Stimulated activated CD4-positive, alpha-beta T cell treated with anti-CD3 and anti-CD28 coated beads, Interleukin-12 subunit alpha, Interleukin-12 subunit beta, amount 100 ng/mL, for 4 hours (primary cell): ENCODE measurements at regions not wholly inside any gene's neighbourhood (a gene's known extent, or its start where the extent isn't known, plus 50 kb on each side); places are given as distances from the start of the nearest gene placed in this dataset.
"Not testable (repeated sequence)": the region's sequence is repeated elsewhere in the genome, so short reads cannot be mapped to it uniquely, and the experiment has no call there.

Experiments
- DNase-seq: peaks from one replicate; pipeline ENCODE4 v3.0.0-alpha.2; 2020

DNA sequence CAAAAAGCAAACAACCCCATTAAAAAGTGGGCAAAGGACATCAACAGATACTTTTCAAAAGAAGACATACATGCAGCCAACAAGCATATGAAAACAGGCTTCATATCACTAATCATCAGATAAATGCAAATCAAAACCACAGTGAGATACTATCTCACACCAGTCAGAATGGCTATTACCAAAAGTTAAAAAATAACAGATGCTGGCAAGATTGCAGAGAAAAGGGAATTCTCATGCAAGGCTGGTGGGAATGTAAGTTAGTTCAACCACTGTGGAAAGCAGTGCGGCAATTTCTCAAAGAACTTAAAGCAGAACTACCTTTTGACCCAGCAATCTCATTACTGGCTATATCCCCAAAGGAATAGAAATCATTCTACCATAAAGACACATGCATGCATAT, 260.8 kb downstream of the C11orf87 start:
- DNase-seq, result not testable (repeated sequence)

DNA sequence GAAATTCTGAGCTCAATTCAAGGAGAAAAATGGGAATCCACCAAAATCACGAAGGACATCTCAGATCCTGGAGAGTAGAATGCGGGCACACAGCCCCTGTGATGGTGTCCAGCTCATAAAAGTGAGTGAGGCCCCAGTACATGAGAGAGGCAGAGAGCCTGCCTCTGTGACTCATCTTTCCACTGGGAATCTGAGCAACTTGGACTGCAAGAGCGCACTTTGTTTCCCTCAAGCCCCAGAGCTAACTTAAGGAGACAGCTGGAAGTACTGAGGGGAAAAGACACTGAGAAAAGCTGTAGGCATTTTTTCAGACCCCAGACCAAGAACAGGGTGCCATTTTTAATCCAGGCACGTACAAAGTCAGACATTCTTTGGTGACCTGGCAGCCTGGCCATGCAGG, 273.7 kb downstream of the C11orf87 start:
- DNase-seq, result no peak

DNA sequence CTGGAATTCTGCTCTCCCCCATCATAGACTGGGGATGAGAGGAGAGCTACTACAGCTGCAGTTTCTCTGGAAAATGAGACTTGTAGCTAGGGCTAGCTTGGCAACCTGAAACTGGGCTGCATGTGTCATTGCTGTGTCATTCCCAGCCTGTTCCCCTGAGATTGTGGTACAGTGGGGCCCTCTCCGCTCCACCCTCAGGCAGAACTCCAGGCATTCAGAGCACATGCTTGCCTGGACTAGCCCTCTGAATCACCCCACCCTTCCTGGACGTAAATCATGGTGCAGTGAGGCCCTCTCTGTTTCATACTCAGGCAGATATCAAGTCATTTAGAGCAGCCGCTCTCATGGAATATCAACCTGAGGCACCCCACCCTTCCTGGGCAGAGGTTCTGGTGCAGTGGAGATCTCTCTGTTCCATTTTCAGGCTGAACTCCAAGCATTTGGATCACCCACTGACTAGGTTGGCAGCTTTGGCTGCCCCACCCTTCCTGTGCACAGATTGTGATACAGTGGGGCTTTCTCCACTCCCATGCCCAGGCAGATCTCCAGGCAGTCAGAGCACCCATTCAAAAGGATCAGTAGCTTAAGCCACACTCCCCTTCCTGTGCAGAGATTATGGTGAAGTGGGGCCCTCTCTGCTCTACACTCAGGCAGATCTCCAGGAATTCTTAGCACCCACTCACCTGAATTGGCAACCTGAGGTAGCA, 274.4 kb downstream of the C11orf87 start:
- DNase-seq, result no peak

DNA sequence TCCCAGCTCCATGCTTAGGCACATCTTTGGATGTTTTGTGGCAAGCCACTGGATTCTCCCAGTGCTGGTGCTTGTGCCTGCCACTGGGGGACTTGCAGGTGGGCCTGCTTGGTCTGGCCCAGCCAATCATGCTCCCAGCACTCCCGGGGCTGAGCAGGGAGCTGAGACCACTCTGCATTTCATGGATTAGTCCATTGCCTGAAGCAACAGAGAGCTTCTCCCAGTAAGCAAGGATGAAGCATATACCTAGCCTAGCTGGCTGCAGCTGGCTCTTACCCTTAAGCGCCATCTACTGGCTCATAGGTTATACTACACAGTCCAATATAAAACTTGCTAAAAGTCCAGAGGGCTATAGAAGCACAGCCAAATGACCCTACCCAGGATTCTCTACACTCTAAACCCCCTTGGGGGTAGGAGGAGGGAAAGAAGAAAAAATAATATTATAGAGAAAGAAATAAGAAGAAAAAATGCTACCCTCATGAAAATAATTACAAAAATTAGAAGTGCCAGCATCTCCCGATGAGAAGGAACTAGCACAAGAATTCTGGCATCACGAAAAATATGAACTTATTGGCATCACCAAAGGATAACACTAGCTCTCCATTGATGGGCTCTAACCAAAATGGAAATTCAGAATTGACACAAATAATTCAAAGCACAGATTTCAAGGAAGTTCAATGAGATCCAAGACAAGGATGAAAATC, 275.3 kb downstream of the C11orf87 start:
- no peak for DNase-seq

DNA sequence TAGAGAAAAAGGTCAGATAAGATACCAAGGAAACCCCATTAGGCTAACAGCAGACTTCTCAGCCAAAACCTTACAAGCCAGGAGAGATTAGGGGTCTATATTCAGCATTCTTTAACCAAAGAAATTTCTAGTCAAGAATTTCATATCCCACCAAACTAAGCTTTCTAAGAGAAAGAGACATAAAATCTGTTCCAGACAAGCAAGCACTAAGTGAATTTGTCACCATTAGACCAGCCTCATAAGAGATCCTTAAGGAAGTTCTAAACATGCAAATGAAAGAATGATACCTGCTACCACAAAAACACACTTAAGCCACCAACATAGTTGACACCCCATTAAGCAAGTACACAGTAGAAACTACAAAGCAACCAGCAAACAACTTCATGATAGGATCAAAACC, 276.2 kb downstream of the C11orf87 start:
- no peak for DNase-seq

DNA sequence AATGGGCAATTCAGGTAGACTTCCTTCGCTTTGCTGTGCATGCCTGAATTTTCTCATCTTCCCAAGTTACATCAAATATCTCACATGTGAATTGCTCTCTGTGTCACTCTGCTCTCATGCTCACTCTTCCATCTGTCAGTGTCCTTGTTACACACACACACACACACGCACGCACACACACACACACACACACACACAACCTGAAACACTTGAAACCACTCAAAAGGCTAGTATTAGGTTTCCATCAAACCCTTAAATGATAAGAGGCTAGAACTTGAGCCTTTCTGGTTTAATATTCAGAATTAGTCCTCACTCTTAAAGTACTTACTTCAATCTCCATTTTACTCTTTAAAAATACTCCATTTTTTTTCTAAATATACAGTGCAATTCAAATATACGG, 282.4 kb downstream of the C11orf87 start:
- no peak for DNase-seq

DNA sequence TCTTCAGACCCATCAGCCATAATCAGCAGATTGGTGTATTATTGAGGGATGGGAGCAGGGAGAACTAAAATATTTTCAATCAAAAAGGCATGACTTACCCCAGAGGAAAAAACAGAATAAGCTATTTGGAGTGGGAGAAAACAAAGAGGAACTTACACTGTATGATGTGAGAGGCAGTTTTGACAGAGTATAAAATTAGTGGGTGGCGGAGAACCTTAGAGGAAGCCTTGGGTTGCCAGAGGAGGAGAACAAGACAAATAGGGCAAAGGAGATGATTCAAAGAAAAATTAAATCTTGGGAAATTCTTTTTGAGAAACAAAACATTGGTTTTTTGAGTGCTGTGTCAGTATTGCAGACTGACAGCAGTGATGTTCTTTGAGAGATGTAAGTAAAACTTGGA, 285.0 kb downstream of the C11orf87 start:
- no peak for DNase-seq

DNA sequence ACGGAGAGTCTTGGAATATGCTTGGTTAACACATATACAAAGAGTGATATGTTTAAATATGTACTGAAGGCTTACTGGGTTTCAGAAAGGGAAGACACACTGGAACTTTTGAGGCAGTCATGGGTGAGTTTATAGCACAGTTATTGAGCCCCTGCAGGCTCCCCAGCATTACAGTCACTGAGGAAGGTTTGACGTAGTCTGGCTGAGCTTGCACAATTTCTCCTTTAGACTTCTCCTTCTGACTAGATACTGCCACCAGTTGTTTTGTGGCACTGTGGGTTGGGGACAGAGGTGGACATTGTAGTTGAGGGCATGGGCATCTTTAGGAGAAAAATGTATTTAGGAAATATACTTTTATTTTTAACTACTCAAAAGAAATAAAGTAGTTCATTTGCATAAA, 285.4 kb downstream of the C11orf87 start:
- DNase-seq, result no peak

DNA sequence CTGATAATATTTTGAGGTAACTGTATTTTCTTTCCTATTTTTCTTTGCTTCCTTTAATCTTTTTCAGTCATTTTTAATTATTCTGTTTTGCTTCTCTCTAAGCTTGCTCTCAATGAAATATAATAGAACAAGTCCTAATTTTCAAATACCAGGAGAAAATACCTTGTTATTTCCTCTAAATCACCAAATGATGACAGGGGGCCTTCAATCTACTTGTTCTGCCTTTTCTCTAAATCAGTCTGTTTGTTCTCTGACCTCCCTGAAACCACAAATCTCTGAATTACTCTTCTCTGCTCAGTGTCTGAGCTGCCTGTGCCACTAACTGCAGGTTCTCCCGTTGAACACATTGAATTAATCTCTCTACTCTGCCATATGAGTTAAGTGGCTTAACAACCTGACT, 286.2 kb downstream of the C11orf87 start:
- no peak for DNase-seq

DNA sequence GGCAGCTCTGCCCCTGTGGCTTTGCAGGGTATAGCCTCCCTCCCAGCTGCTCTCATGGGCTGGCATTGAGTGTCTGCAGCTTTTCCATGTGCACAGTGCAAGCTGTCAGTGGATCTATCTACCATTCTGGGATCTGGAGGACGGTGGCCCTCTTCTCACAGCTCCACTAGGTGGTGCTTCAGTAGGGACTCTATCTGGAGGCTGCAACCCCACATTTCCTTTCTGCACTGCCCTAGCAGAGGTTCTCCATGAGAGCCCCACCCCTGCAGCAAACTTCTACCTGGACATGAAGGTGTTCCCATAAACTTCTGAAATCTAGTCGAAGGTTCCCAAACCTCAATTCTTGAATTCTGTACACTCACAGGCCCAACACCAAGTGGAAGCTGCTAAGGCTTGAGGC, 292.5 kb downstream of the C11orf87 start:
- not testable (repeated sequence) for DNase-seq

DNA sequence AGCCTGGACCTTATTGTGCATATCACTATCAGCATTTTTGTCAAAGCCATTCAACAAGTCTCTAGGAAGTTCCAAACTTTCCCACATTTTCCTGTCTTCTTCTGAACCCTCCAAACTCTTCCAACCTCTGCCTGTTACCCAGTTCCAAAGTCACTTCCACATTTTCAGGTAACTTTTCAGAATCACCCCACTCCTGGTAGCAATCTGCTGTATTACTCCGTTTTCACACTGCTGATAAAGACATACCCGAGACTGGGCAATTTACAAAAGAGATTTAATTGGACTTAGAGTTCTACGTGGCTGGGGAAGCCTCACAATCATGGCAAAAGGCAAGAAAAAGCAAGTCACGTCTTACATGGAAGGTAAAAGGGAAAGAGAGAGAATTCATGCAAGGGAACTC, 293.4 kb downstream of the C11orf87 start:
- DNase-seq, result not testable (repeated sequence)

DNA sequence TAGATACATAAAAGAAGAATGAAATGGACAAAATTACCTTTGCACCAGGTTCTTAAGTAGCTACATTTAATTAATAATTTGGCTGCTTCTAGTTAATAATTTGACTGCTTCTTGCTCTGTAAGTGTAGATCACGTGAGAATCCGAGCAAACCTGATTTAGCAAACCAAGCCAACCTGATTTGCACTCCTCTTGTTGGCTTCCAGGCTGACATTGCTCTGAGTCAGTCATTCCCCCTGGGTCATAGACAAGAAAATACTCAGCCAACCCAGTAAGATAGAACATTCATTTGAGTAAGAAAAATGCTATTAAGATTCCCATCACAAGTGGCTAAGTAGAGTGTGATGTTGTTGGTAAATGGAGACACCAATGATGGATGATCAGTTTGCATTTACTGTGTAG, 304.1 kb downstream of the C11orf87 start:
- DNase-seq, result no peak

DNA sequence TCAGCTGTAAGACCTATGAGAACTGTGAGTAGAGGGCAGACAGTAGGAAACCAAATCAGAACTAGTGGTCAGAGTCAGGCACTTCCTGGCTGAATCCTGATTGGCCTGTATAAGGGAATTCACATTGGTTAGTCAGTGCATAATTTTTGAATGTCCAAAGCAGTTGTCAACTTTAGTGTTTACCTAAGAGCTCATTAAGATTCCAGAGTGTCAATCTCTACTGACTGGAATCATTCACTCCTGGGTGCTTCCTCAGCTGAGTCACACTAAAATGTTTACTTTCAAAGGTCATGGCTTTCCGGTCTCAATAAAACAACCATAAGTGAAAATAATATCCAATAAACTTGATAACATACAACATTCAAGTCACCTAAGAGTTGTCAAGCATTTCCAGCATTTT, 306.1 kb downstream of the C11orf87 start:
- no peak for DNase-seq

DNA sequence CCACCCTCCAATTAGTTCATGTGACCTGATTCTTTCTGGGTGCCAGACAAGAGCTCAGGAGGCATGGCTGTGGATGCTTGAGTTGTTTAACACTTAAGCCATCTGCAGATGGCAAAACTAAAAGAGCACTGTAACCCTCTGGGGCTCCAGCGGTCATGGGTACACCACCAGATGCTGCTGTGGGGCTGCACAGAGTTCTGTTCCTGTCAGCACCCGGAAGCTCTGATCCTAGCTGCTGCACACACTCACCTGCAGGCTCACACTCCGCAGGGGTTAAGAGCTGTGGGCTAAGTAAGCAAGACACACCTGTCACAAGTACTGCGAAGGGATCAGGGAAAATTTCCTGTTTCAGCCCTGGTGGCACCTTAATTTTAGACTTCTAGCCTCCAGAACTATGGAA, 307.8 kb downstream of the C11orf87 start:
- no peak for DNase-seq

DNA sequence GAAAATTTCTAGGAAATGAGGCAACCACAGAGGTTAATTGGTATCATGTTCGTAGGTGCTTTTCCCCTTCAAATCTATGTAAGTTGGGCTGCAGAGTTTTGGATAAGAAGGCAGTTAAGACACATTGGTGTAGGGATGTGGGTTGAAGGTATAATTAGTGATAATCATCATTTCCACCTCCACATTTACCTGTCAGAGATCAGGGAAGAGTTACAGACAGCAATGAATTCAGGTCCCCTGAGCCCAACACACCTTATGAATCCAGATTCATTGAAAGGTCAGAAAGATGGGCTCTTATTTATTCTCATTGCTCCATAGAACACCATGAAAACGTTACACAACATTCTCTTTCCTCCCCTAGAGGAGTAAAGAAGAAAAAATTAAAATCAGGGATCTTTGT, 308.7 kb downstream of the C11orf87 start:
- DNase-seq, result no peak

DNA sequence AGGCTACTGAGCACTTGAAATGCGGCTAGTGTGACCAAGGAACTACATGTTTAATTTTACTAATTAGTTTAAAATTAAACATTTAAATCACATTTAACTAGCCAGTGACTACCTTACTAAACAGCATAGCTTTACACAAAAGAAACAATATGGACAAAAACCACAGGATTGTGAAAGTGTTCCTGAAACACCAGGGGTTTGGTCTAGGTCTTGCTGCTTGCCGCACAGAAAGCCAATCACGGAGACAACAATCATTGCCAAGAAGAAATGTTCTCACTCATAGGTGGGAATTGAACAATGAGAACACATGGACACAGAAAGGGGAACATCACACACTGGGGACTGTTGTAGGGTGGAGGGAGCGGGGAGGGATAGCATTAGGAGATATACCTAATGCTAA, 309.5 kb downstream of the C11orf87 start:
- DNase-seq, result no peak

DNA sequence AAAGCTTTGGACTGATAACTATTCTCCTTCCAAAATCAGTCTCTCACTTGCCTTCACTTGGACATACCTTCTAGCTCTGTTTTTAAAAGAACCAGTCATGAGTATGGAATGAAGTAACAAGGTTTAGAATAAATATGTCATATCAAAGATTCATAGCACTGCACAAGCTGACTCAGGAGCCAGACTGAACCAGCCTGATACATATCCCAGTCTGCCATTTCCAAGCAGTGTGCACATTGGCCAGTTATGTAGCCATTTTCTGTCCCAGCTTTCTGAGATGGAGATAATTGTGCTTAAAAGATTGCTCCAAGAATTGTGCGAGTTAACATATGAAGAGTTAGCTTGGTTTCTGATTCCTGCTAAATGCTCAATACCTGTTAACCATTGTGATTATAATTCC, 311.3 kb downstream of the C11orf87 start:
- DNase-seq, result no peak

DNA sequence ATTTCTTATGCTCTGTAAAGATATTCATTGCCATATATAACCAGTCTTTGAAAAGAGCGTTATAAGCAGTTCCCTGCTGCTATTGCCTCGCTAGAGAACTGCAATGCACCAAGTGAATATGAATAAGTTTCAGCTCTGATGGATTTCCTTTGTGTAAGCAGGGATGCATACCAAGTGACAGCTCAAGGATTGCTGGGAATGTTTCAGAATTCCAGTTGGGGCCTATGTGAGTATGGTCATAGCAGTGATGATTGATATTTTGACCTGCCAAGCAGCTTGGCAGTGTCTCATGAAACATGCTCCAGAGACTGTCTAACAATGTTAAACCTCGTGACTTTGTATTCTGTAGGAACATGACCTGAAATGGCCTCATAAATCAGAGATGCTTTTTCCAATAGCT, 312.6 kb downstream of the C11orf87 start:
- no peak for DNase-seq

DNA sequence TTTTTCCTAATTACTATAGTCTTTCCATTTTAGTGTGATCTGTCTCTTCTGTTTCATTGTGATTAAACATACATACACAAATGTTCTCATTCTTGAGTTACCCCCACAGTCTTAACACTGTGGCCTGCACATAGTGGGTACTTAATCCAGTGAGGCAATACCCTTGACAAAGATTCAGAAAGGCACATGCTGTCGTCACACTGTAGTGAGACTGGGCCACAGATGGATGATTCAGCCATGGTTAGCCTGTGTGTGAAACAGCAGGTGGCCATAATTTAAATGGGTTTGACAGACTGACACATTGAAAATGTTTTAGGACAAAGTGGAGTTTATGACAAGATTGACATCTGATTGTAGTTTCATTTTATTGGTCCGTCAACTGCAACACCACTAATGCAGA, 313.1 kb downstream of the C11orf87 start:
- DNase-seq, result no peak

DNA sequence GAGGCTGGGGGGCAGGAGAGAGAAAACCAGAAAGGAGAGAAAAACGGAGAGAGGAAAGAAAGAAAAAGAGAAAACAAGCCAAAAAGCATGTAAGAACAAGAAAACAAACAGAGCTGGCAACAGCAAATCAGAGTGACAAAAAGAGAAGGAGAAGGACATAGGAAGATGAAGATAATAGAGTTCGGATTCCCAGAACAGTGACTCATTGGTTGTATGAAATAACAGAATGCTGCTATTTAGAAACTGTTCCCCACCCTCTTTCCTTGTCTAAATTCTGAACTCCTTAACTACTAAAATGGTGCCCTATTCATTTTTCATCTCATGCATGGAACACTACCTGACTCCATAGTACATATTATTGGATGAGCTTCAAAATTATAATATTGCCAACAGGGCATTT, 317.4 kb downstream of the C11orf87 start:
- DNase-seq, result no peak

DNA sequence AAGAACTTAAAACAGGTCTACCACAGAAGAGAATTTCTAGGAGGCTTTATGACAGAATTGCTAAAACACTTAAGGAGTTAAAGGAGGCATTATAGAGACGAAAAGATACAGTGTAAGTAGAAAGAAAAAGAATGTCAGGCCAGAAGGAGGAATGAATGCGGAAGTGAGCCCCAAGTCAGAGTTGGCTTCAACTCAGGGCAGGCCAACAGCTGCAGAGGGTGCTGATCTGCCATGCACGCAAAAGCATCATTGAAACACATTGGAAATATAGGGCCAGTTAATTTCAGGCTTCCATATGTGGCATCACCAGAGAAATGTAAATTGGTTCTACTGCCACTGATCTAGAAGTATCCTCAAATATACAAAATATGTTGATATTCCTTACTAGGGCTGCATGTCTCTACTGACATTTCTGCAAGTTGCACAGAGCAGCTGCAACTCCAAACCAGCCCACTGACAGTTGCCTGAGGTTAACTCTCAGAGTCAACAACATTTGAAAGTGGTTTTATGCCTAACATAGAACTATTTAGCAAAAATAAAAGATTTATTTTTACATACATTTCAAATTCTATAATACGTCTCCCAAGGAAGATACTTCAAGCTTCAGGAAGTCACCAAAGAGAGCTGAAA, 324.1 kb downstream of the C11orf87 start:
- DNase-seq, result no peak

DNA sequence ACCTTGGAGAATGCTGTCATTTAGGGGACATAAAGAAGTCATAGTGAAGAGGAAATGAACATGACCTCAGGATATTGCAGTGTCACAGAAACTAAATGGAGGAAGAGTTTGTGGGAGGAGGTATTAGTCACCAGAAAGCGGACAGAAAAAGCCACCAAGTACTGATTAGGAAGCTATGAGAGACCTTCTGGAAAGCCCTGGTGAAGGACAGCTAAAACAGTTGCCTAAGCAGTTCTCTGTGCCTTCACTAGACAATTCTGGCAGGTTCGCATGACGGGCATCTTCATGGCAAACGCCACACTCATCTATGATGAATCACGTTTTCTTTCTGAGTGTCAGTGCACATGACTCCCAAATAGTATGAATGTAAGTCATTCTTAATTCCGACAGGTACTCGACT, 325.8 kb downstream of the C11orf87 start:
- no peak for DNase-seq

DNA sequence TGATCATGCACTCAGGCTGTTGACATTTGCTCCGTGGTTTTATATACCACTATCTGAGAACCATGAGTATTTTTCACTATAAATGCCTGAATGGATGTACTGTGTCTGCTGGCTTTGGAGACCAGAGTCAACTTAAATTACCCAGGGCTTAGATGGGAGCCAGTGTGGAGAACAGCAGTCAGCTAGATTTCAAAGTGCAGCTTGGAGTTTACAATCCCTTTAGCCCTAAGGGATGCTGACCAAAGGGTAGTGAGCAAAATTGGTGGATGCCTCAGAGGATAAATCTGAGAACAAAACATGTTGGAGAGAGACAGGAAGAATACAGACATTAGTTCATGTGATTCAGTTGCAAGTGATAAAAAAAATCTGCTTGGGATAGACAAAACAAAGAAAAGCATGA, 327.5 kb downstream of the C11orf87 start:
- no peak for DNase-seq

DNA sequence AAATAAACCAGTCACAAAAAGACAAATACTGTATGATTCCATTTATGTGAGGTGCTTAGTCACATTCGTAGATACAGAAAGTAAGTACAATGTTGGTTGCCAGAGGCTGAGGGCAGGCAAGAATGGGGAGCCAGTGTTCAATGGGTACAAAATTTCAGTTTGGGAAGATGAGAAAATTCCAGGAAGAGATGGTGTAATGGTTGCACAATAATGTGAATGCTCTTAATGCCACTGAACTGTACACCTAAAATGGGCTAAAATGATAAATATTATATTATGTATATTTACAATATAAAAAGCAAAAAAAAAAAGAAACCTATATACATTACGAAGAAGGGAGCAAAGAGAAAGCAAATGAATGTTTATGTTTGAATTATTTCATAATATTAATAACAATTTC, 329.0 kb downstream of the C11orf87 start:
- DNase-seq, result no peak
